BJ (cell line): ENCODE measurements at regions not wholly inside any gene's neighbourhood (a gene's known extent, or its start where the extent isn't known, plus 50 kb on each side); places are given as distances from the start of the nearest gene placed in this dataset.

Experiments
- CTCF ChIA-PET: fragments of 350-600 bp; formaldehyde crosslinking; extraction: SDS; loops from one replicate; lab custom pipeline; 2021; ENCODE audit warnings: antibody characterized with exemption, inconsistent platforms; lab: Yijun Ruan, JAX
- POLR2A ChIA-PET: fragments of 300-600 bp; sonication (Branson Sonifier 250); formaldehyde crosslinking; extraction: SDS; loops from one replicate; lab custom pipeline; 2021; ENCODE audit warnings: antibody characterized with exemption; lab: Charles Lee
- DNase-seq: peaks from one replicate; pipeline ENCODE4 v3.0.0-alpha.2; 2011; ENCODE audit warnings: low read depth
- H3K27me3 ChIP-seq: 2 replicates; pipeline ENCODE4 v1.6.0; 2011; ENCODE audit warnings: low read length; ENCODE audit not compliant: control insufficient read depth, insufficient read depth
- H3K36me3 ChIP-seq: 2 replicates; pipeline ENCODE4 v1.5.1; 2011; ENCODE audit warnings: low read length; ENCODE audit not compliant: control insufficient read depth, insufficient read depth
- H3K4me3 ChIP-seq: 2 replicates; pipeline ENCODE4 v1.5.1; 2011; ENCODE audit warnings: low read depth, mild to moderate bottlenecking, control low read depth, low read length
- CTCF ChIP-seq: IDR thresholded peaks from 2 replicates; pipeline ENCODE4 v1.5.1; 2011; ENCODE audit warnings: low read depth, mild to moderate bottlenecking, control low read depth, inconsistent platforms, low read length, moderate library complexity; ENCODE audit not compliant: insufficient read depth

- no peak for DNase-seq
- POLR2A ChIA-PET = no interaction called here
Observed at GRCh38 chr19:13700621-13701020, 63.7 kb upstream of the MRI1 start.

GRCh38 chr19:13699786-13700185 lies 64.5 kb upstream of the MRI1 start:
- Histone ChIP-seq H3K4me3 (no peak overlapping the region), H3K36me3 (no peaks in the 10 kb centered on the region), H3K27me3 (peaks cover 4% of the 10 kb centered on the region)
- POLR2A ChIA-PET = no interaction called here
- CTCF ChIA-PET = no interaction called here
- no peak for TF ChIP-seq CTCF
- DNase-seq = no peak

More at GRCh38 chr19:13700621-13701020, 63.7 kb upstream of the MRI1 start:
- Histone ChIP-seq H3K27me3 (peaks cover 2% of the 10 kb centered on the region), H3K4me3 (no peak overlapping the region), H3K36me3 (no peaks in the 10 kb centered on the region)
- CTCF ChIA-PET = no interaction called here
- no peak for TF ChIP-seq CTCF

GRCh38 chr19:13696839-13697238 lies 67.5 kb upstream of the MRI1 start:
- no peak for TF ChIP-seq CTCF
- Histone ChIP-seq H3K27me3 (peaks cover 5% of the 10 kb centered on the region), H3K36me3 (no peaks in the 10 kb centered on the region), H3K4me3 (no peak overlapping the region)
- ChIA-PET CTCF (interaction anchor here (0.6 kb wide), 1 partner anchor 109 kb away, joined by 3 read pairs; no protein-coding TSS in a partner anchor), POLR2A (interaction anchor here (0.6 kb wide), 1 partner anchor 12 kb away, joined by 4 read pairs; no protein-coding TSS in a partner anchor)
- no peak for DNase-seq

- DNase-seq = no peak
- Histone ChIP-seq H3K36me3 (no peaks in the 10 kb centered on the region), H3K4me3 (no peak overlapping the region), H3K27me3 (peaks cover 3% of the 10 kb centered on the region)
- POLR2A ChIA-PET = no interaction called here
- no peak for TF ChIP-seq CTCF
- CTCF ChIA-PET = interaction anchor here (0.6 to 1.3 kb wide), 3 partner anchors 27 to 170 kb away, joined by 3 to 5 read pairs (median 3); no protein-coding TSS in a partner anchor
Observed at GRCh38 chr19:13693889-13694288, 70.4 kb upstream of the MRI1 start.

- no peak for TF ChIP-seq CTCF
- no peak overlapping the region for H3K4me3 ChIP-seq
- no peaks in the 10 kb centered on the region for H3K36me3 ChIP-seq
- H3K27me3 ChIP-seq = peaks cover 3% of the 10 kb centered on the region
- ChIA-PET POLR2A (no interaction called here), CTCF (interaction anchor here (0.5 to 0.6 kb wide), 2 partner anchors 16 to 23 kb away, joined by 3 read pairs; no protein-coding TSS in a partner anchor)
- no peak for DNase-seq
Observed at GRCh38 chr19:13691569-13692435, 72.5 kb upstream of the MRI1 start.
